HL-60 (cell line): ENCODE measurements at regions not wholly inside any gene's neighbourhood (a gene's known extent, or its start where the extent isn't known, plus 50 kb on each side); places are given as distances from the start of the nearest gene placed in this dataset.

Experiments used
- GABPA ChIP-seq: IDR thresholded peaks from 2 replicates; pipeline ENCODE4 v1.6.1; 2012; ENCODE audit warnings: low read depth
- POLR2AphosphoS5 ChIP-seq: IDR thresholded peaks from 2 replicates; pipeline ENCODE4 v1.6.1; 2012; ENCODE audit warnings: low read depth
- REST ChIP-seq: IDR thresholded peaks from 2 replicates; pipeline ENCODE4 v1.6.1; 2012; ENCODE audit warnings: low read depth; ENCODE audit not compliant: insufficient replicate concordance
- TF ChIP-seq, protein P1 (sequence below): IDR thresholded peaks from one replicate; pipeline ENCODE4 v1.5.1; 2011; ENCODE audit warnings: low read length, control low read depth, inconsistent platforms; ENCODE audit not compliant: insufficient read depth

DNA sequence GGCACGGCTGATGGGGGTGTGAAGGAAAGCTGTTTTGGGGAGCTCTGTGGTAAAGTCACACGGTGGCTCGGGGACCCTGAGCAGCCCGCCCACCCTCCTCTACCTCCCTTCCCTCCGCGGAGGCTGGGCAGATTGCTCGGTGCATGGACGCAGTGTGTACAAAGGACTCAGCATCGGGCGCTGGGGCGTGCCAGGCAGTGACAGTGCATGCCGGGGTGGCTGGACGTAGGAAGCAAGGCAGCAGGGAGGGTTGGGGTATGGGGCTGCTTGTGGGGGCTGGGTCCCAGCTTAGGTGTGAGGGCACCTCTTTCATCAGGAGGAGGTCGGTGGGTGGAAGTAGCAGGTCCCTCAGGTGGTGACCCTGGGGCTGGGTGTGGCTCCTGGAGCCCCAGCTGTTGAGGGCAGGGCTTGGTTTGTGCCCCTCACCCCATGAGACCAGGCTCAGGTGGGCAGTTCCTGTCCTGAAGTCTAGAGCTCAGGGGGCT, 159.9 kb upstream of the GSE1 start:
- TF ChIP-seq, protein P1, sequence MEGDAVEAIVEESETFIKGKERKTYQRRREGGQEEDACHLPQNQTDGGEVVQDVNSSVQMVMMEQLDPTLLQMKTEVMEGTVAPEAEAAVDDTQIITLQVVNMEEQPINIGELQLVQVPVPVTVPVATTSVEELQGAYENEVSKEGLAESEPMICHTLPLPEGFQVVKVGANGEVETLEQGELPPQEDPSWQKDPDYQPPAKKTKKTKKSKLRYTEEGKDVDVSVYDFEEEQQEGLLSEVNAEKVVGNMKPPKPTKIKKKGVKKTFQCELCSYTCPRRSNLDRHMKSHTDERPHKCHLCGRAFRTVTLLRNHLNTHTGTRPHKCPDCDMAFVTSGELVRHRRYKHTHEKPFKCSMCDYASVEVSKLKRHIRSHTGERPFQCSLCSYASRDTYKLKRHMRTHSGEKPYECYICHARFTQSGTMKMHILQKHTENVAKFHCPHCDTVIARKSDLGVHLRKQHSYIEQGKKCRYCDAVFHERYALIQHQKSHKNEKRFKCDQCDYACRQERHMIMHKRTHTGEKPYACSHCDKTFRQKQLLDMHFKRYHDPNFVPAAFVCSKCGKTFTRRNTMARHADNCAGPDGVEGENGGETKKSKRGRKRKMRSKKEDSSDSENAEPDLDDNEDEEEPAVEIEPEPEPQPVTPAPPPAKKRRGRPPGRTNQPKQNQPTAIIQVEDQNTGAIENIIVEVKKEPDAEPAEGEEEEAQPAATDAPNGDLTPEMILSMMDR: no peak
- TF ChIP-seq POLR2AphosphoS5: no peak
- TF ChIP-seq REST: no peak
- no peak for TF ChIP-seq GABPA
